GM23338 (cell line): ENCODE measurements at regions not wholly inside any gene's neighbourhood (a gene's known extent, or its start where the extent isn't known, plus 50 kb on each side); places are given as distances from the start of the nearest gene placed in this dataset.

ENCODE experiments used
- ATAC-seq: fragments of 200-7000 bp; cut with Tn5 transposase; 3 replicates; pipeline ENCODE4 v1.9.1; 2020
- DNase-seq: peaks from one replicate; pipeline ENCODE4 v3.0.0-alpha.2; 2015; ENCODE audit warnings: low spot score
- H2AFZ ChIP-seq: fragments of 200-600 bp; sonication (generic); 2 replicates; pipeline ENCODE4 v1.8.0; 2016; ENCODE audit warnings: antibody characterized with exemption, mild to moderate bottlenecking, moderate library complexity
- H3F3A ChIP-seq: fragments of 200-600 bp; sonication (generic); replicated peaks from 2 replicates; pipeline ENCODE4 v1.8.0; 2017; ENCODE audit warnings: antibody characterized with exemption, mixed run types, low read depth
- H3K27ac ChIP-seq: fragments of 200-600 bp; sonication (generic); 2 replicates; pipeline ENCODE4 v1.6.1; 2016; ENCODE audit warnings: low read depth
- H3K27me3 ChIP-seq: fragments of 200-600 bp; sonication (generic); 2 replicates; pipeline ENCODE4 v1.8.0; 2016; ENCODE audit warnings: mild to moderate bottlenecking, mixed run types, moderate library complexity; ENCODE audit not compliant: insufficient read depth
- H3K36me3 ChIP-seq: fragments of 200-600 bp; sonication (generic); 2 replicates; pipeline ENCODE4 v1.8.0; 2016; ENCODE audit warnings: mild to moderate bottlenecking; ENCODE audit not compliant: insufficient read depth
- H3K4me1 ChIP-seq: fragments of 200-600 bp; sonication (generic); 2 replicates; pipeline ENCODE4 v1.8.0; 2016; ENCODE audit warnings: mild to moderate bottlenecking, moderate library complexity; ENCODE audit not compliant: insufficient read depth
- H3K4me2 ChIP-seq: fragments of 200-600 bp; sonication (generic); 2 replicates; pipeline ENCODE4 v1.7.1; 2017; ENCODE audit warnings: mixed run types
- H3K4me3 ChIP-seq: fragments of 200-600 bp; sonication (generic); 2 replicates; pipeline ENCODE4 v1.6.1; 2016; ENCODE audit warnings: mixed run types
- H3K79me2 ChIP-seq: fragments of 200-600 bp; sonication (generic); replicated peaks from 2 replicates; pipeline ENCODE4 v1.8.0; 2017; ENCODE audit warnings: mild to moderate bottlenecking; ENCODE audit not compliant: insufficient read depth
- H3K9me2 ChIP-seq: fragments of 200-600 bp; sonication (generic); 2 replicates; pipeline ENCODE4 v1.8.0; 2017; ENCODE audit not compliant: insufficient read depth
- H4K20me1 ChIP-seq: fragments of 200-600 bp; sonication (generic); replicated peaks from 2 replicates; pipeline ENCODE4 v1.8.0; 2017; ENCODE audit warnings: mild to moderate bottlenecking; ENCODE audit not compliant: insufficient read depth
- H3K27ac Mint-ChIP-seq: 2 replicates; pipeline ENCODE4 v1.8.0; 2020; ENCODE audit warnings: inconsistent platforms, mild to moderate bottlenecking, moderate library complexity, mixed read lengths
- H3K27me3 Mint-ChIP-seq: 3 replicates; pipeline ENCODE4 v1.8.0; 2022; ENCODE audit warnings: low read depth, mild to moderate bottlenecking, moderate library complexity, mixed read lengths, inconsistent platforms; ENCODE audit not compliant: insufficient read depth, poor library complexity
- H3K36me3 Mint-ChIP-seq: 3 replicates; pipeline ENCODE4 v1.8.0; 2021; ENCODE audit warnings: low read depth, mild to moderate bottlenecking, inconsistent platforms, moderate library complexity, mixed read lengths
- H3K4me1 Mint-ChIP-seq: 3 replicates; pipeline ENCODE4 v1.8.0; 2020; ENCODE audit warnings: mild to moderate bottlenecking, inconsistent platforms, mixed read lengths
- H3K4me3 Mint-ChIP-seq: 3 replicates; pipeline ENCODE4 v1.8.0; 2021; ENCODE audit warnings: moderate library complexity, mild to moderate bottlenecking, inconsistent platforms, mixed read lengths
- H3K9me3 Mint-ChIP-seq: 3 replicates; pipeline ENCODE4 v1.8.0; 2020; ENCODE audit warnings: moderate library complexity, mild to moderate bottlenecking, inconsistent platforms, mixed read lengths
- CREB1 ChIP-seq: fragments of 250-450 bp; sonication (Bioruptor Pico); IDR thresholded peaks from 2 replicates; pipeline ENCODE4 v1.5.0; 2020; ENCODE audit warnings: low read depth, mild to moderate bottlenecking, moderate library complexity
- CTCF ChIP-seq, 2 experiments: fragments of 200-600 bp in 1 of 2; sonication (generic) in 1 of 2; conservative IDR thresholded peaks; 2 replicates each; pipeline versions ENCODE4 v1.5.1 to v1.6.1; 2016 to 2017; ENCODE audit warnings: antibody characterized with exemption in 2 of 2, low read depth in 2 of 2, mild to moderate bottlenecking in 2 of 2, moderate library complexity in 1 of 2
- EZH2 ChIP-seq: fragments of 200-600 bp; sonication (generic); IDR thresholded peaks from one replicate; pipeline ENCODE4 v1.8.0; 2017; ENCODE audit warnings: antibody characterized with exemption, mild to moderate bottlenecking, low read depth; ENCODE audit not compliant: unreplicated experiment
- EZH2phosphoT487 ChIP-seq: fragments of 200-600 bp; sonication (generic); IDR thresholded peaks from one replicate; pipeline ENCODE4 v1.8.1; 2018; ENCODE audit warnings: antibody characterized with exemption; ENCODE audit not compliant: unreplicated experiment
- NANOG ChIP-seq: IDR thresholded peaks from 2 replicates; pipeline ENCODE4 v1.6.1; 2016; ENCODE audit warnings: antibody characterized with exemption, borderline replicate concordance
- ZNF331 ChIP-seq: fragments of 250-450 bp; sonication (Bioruptor Pico); IDR thresholded peaks from 2 replicates; pipeline ENCODE4 v1.5.0; 2020; ENCODE audit warnings: low read depth, mild to moderate bottlenecking, moderate library complexity
- TF ChIP-seq, protein P1 (sequence below): IDR thresholded peaks from 2 replicates; pipeline ENCODE4 v1.6.1; 2016; ENCODE audit warnings: antibody characterized with exemption

DNA sequence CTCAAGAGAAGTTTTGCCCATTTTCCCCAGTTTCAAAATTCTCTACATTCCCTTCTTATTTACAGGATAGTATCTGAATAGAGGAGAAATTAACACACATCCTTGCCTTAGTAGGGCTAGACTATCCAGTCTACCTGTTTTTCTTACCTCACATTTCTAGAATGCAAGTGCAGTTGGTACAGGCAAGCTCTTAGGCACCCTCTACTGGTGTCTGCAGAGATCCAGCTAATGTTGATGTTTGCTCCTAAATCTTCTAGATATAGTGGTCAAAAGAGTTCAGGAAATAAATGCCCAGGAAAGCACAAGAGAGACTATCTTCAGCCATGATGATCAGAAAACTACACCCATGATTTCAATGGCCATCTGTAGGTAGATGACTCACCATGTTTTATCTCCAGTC is 205.3 kb downstream of the HTR7 start:
- Histone ChIP-seq H2AFZ (no peak overlapping the region), H3K4me3 (no peak overlapping the region), H3K9me2 (no peaks in the 10 kb centered on the region; the same call in 1 of the 2 replicates), H3F3A (no peaks in the 10 kb centered on the region), H3K27ac (no peak overlapping the region), H4K20me1 (no peaks in the 10 kb centered on the region), H3K36me3 (no peaks in the 10 kb centered on the region), H3K79me2 (no peaks in the 10 kb centered on the region), H3K4me2 (no peak overlapping the region), H3K27me3 (no peaks in the 10 kb centered on the region), H3K4me1 (no peaks in the 10 kb centered on the region)
- Mint-ChIP-seq H3K27me3 (no peaks in the 10 kb centered on the region), H3K36me3 (peaks cover 7% of the 10 kb centered on the region; the same call in 2 of the 3 replicates), H3K4me1 (no peaks in the 10 kb centered on the region), H3K9me3 (no peaks in the 10 kb centered on the region; the same call in 2 of the 3 replicates), H3K27ac (no peak overlapping the region; the same call in 1 of the 2 replicates), H3K4me3 (no peak overlapping the region)
- peak; percentile 60 for DNase-seq
- TF ChIP-seq CTCF (conservative IDR thresholded peaks at IDR 0.05; ENCODE audit: low read depth in 2 of 2), result peak; percentile 67 to 75
- TF ChIP-seq CREB1, result no peak
- peak; percentile 83 for ATAC-seq

DNA sequence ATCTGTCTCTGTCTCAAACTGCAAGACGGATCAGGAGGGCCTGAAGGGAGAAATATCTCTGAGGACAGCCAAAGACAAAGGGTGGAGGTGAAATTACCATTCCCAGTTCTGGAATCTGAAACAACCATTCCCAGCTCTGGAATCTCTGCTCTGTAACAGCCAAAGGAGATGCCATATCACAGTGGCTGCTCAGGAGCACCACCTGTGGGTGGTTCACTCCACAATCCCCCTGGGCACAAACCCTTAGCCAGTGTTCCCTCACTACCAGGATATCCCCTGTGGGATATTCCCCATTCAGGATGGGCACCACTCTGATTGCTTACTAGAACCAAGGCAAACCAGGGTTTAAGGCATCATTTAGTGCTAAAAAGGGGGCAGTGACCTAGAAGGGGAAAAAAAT is 199.0 kb downstream of the HTR7 start:
- H3K4me1 Mint-ChIP-seq, result no peaks in the 10 kb centered on the region
- Histone ChIP-seq H3K9me2 (peaks cover 5% of the 10 kb centered on the region; the same call in 1 of the 2 replicates), H3K36me3 (no peaks in the 10 kb centered on the region), H4K20me1 (no peaks in the 10 kb centered on the region), H3K4me1 (no peaks in the 10 kb centered on the region), H3K4me3 (no peak overlapping the region), H3K79me2 (no peaks in the 10 kb centered on the region), H2AFZ (no peak overlapping the region), H3K27ac (no peak overlapping the region), H3K27me3 (no peaks in the 10 kb centered on the region), H3K4me2 (no peak overlapping the region), H3F3A (no peaks in the 10 kb centered on the region)
- H3K27ac Mint-ChIP-seq, result no peak overlapping the region
- DNase-seq, result peak; percentile 35
- ATAC-seq, result peak; percentile 63
- H3K4me3 Mint-ChIP-seq, result no peak overlapping the region
- TF ChIP-seq CTCF (conservative IDR thresholded peaks at IDR 0.05; ENCODE audit: low read depth in 2 of 2) (peak; percentile 51 to 73), ZNF331 (no peak), EZH2 (no peak), NANOG (no peak), EZH2phosphoT487 (no peak)
- TF ChIP-seq, protein P1, sequence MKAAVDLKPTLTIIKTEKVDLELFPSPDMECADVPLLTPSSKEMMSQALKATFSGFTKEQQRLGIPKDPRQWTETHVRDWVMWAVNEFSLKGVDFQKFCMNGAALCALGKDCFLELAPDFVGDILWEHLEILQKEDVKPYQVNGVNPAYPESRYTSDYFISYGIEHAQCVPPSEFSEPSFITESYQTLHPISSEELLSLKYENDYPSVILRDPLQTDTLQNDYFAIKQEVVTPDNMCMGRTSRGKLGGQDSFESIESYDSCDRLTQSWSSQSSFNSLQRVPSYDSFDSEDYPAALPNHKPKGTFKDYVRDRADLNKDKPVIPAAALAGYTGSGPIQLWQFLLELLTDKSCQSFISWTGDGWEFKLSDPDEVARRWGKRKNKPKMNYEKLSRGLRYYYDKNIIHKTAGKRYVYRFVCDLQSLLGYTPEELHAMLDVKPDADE, result no peak
- peaks cover 2% of the 10 kb centered on the region for H3K9me3 Mint-ChIP-seq
- no peaks in the 10 kb centered on the region for H3K27me3 Mint-ChIP-seq
- H3K36me3 Mint-ChIP-seq, result no peaks in the 10 kb centered on the region; the same call in 2 of the 3 replicates
